ENCODE measurements at regions not wholly inside any gene's neighbourhood (a gene's known extent, or its start where the extent isn't known, plus 50 kb on each side); places are given as distances from the start of the nearest gene placed in this dataset.

- no peaks in the 10 kb centered on the region for H3K4me1 ChIP-seq (ENCODE audit: control insufficient read depth, insufficient read depth, low read length)
Observed at GRCh38 chr11:130571947-130572584, 123.6 kb downstream of the ADAMTS15 start.

DNA sequence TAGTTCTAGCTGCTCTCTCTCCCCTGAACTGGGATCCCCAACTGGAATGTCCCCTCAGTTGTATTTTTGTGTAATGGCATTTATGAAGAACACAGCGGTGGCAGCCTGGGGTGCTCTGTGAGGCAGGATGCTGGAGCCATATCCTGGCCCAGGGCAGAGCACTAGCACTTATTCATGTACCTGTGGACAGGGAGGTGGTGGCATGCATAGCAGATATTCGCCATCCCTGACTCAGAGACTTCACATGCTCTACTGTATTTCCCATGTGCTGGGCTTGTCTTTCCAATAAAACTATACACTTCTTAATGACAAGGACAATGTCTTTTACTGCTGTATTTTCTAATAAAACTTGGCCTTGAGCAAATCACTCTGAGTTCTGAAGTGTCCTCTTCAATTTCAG, 125.3 kb downstream of the ADAMTS15 start:
- no peak overlapping the region for H3K4me3 ChIP-seq (ENCODE audit: low read depth, low read length)
- H3K27ac ChIP-seq (ENCODE audit: low read depth, low read length) = no peak overlapping the region
- H3K9me3 ChIP-seq (ENCODE audit: control insufficient read depth, insufficient read depth, low read depth, low read length) = peaks cover 3% of the 10 kb centered on the region; the same call in 1 of the 2 replicates
- no peak overlapping the region for H3K9ac ChIP-seq (ENCODE audit: low read length)
- no peaks in the 10 kb centered on the region for H3K36me3 ChIP-seq (ENCODE audit: control insufficient read depth, insufficient read depth, low read length)
- H3K4me1 ChIP-seq (ENCODE audit: control insufficient read depth, insufficient read depth, low read length) = no peaks in the 10 kb centered on the region
- no peaks in the 10 kb centered on the region for H3K27me3 ChIP-seq (ENCODE audit: control insufficient read depth, insufficient read depth, low read length)

More at GRCh38 chr11:130571947-130572584, 123.6 kb downstream of the ADAMTS15 start:
- Histone ChIP-seq H3K27ac (ENCODE audit: low read depth, low read length) (no peak overlapping the region), H3K27me3 (ENCODE audit: control insufficient read depth, insufficient read depth, low read length) (no peaks in the 10 kb centered on the region), H3K36me3 (ENCODE audit: control insufficient read depth, insufficient read depth, low read length) (no peaks in the 10 kb centered on the region), H3K9ac (ENCODE audit: low read length) (no peak overlapping the region), H3K4me3 (ENCODE audit: low read depth, low read length) (no peak overlapping the region), H3K9me3 (ENCODE audit: control insufficient read depth, insufficient read depth, low read depth, low read length) (no peaks in the 10 kb centered on the region)

DNA sequence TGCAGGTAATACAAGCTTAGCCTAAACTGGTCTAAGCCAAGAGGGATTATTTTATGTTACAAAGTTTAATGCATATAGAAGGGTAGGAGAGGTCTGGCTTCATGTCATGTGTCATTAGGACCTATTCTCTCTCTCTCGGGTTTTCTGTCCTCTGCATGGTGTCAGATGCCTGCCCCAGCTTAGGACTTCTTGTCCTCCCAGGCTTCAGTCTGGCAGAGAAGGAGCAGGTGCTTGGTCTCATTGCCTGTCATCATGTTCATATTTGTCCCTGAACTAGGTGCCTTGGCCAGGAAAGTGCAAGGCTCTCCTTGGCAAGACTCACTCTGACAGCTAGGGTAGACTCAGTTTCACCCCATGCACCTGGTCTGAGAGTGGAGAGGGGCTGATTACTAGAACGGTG, 126.3 kb downstream of the ADAMTS15 start:
- no peaks in the 10 kb centered on the region for H3K27me3 ChIP-seq (ENCODE audit: control insufficient read depth, insufficient read depth, low read length)
- peaks cover 2% of the 10 kb centered on the region; the same call in 1 of the 2 replicates for H3K4me1 ChIP-seq (ENCODE audit: control insufficient read depth, insufficient read depth, low read length)
- no peak overlapping the region for H3K4me3 ChIP-seq (ENCODE audit: low read depth, low read length)
- no peak overlapping the region for H3K9ac ChIP-seq (ENCODE audit: low read length)
- H3K36me3 ChIP-seq (ENCODE audit: control insufficient read depth, insufficient read depth, low read length) = no peaks in the 10 kb centered on the region
- H3K27ac ChIP-seq (ENCODE audit: low read depth, low read length) = no peak overlapping the region
- H3K9me3 ChIP-seq (ENCODE audit: control insufficient read depth, insufficient read depth, low read depth, low read length) = peaks cover 12% of the 10 kb centered on the region

GRCh38 chr11:130576146-130576545, 127.7 kb downstream of the ADAMTS15 start:
- Histone ChIP-seq H3K4me3 (ENCODE audit: low read depth, low read length) (no peak overlapping the region), H3K4me1 (ENCODE audit: control insufficient read depth, insufficient read depth, low read length) (peaks cover 16% of the 10 kb centered on the region), H3K27ac (ENCODE audit: low read depth, low read length) (no peak overlapping the region), H3K9ac (ENCODE audit: low read length) (no peak overlapping the region), H3K36me3 (ENCODE audit: control insufficient read depth, insufficient read depth, low read length) (no peaks in the 10 kb centered on the region), H3K9me3 (ENCODE audit: control insufficient read depth, insufficient read depth, low read depth, low read length) (peaks cover 12% of the 10 kb centered on the region), H3K27me3 (ENCODE audit: control insufficient read depth, insufficient read depth, low read length) (no peaks in the 10 kb centered on the region)

- Histone ChIP-seq H3K9me3 (ENCODE audit: control insufficient read depth, insufficient read depth, low read depth, low read length) (peaks cover 12% of the 10 kb centered on the region), H3K36me3 (ENCODE audit: control insufficient read depth, insufficient read depth, low read length) (no peaks in the 10 kb centered on the region), H3K27me3 (ENCODE audit: control insufficient read depth, insufficient read depth, low read length) (no peaks in the 10 kb centered on the region), H3K4me1 (ENCODE audit: control insufficient read depth, insufficient read depth, low read length) (peaks cover 27% of the 10 kb centered on the region), H3K9ac (ENCODE audit: low read length) (no peak overlapping the region), H3K4me3 (ENCODE audit: low read depth, low read length) (no peak overlapping the region), H3K27ac (ENCODE audit: low read depth, low read length) (no peak overlapping the region)
Observed at GRCh38 chr11:130578738-130579368, 130.4 kb downstream of the ADAMTS15 start.

- H3K27ac ChIP-seq (ENCODE audit: low read depth, low read length) = peak overlapping the region; percentile 88; the same call in 1 of the 2 replicates
Observed at GRCh38 chr11:130580372-130580771, 131.9 kb downstream of the ADAMTS15 start.

GRCh38 chr11:130580891-130581492, 132.5 kb downstream of the ADAMTS15 start:
- Histone ChIP-seq H3K9ac (ENCODE audit: low read length) (peak overlapping the region; percentile 60), H3K4me1 (ENCODE audit: control insufficient read depth, insufficient read depth, low read length) (peaks cover 42% of the 10 kb centered on the region), H3K27ac (ENCODE audit: low read depth, low read length) (peak overlapping the region; percentile 84; the same call in 1 of the 2 replicates), H3K36me3 (ENCODE audit: control insufficient read depth, insufficient read depth, low read length) (no peaks in the 10 kb centered on the region), H3K4me3 (ENCODE audit: low read depth, low read length) (no peak overlapping the region), H3K27me3 (ENCODE audit: control insufficient read depth, insufficient read depth, low read length) (no peaks in the 10 kb centered on the region), H3K9me3 (ENCODE audit: control insufficient read depth, insufficient read depth, low read depth, low read length) (peaks cover 12% of the 10 kb centered on the region)

More at GRCh38 chr11:130580372-130580771, 131.9 kb downstream of the ADAMTS15 start:
- H3K36me3 ChIP-seq (ENCODE audit: control insufficient read depth, insufficient read depth, low read length) = no peaks in the 10 kb centered on the region
- no peaks in the 10 kb centered on the region for H3K27me3 ChIP-seq (ENCODE audit: control insufficient read depth, insufficient read depth, low read length)
- H3K9ac ChIP-seq (ENCODE audit: low read length) = peak overlapping the region; percentile 46
- H3K9me3 ChIP-seq (ENCODE audit: control insufficient read depth, insufficient read depth, low read depth, low read length) = peaks cover 12% of the 10 kb centered on the region
- H3K4me3 ChIP-seq (ENCODE audit: low read depth, low read length) = no peak overlapping the region
- H3K4me1 ChIP-seq (ENCODE audit: control insufficient read depth, insufficient read depth, low read length) = peaks cover 41% of the 10 kb centered on the region

DNA sequence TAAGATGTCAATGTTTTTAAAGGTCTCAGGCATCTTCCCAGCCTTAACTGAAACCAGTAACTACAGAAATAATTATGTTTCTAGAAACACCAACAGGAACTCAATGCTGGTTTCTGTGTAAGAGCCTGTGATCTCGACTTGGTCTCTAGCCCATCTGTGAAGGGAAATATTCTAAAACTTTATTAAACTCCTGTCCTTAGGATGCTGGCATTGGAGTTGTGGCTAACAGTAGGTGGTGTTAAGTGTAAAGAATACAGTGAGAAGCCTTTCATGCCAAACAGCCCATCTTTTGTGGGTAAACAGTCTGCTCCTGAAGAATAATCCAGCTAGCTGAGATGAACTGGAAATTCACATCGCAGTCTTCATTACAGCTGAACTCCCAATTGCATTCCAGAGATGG, 133.2 kb downstream of the ADAMTS15 start:
- peaks cover 12% of the 10 kb centered on the region for H3K9me3 ChIP-seq (ENCODE audit: control insufficient read depth, insufficient read depth, low read depth, low read length)
- no peaks in the 10 kb centered on the region for H3K36me3 ChIP-seq (ENCODE audit: control insufficient read depth, insufficient read depth, low read length)
- peaks cover 42% of the 10 kb centered on the region for H3K4me1 ChIP-seq (ENCODE audit: control insufficient read depth, insufficient read depth, low read length)
- H3K9ac ChIP-seq (ENCODE audit: low read length) = no peak overlapping the region
- H3K27ac ChIP-seq (ENCODE audit: low read depth, low read length) = peak overlapping the region; percentile 84; the same call in 1 of the 2 replicates
- no peaks in the 10 kb centered on the region for H3K27me3 ChIP-seq (ENCODE audit: control insufficient read depth, insufficient read depth, low read length)
- H3K4me3 ChIP-seq (ENCODE audit: low read depth, low read length) = no peak overlapping the region

GRCh38 chr11:130582176-130582575, 133.7 kb downstream of the ADAMTS15 start:
- no peaks in the 10 kb centered on the region for H3K27me3 ChIP-seq (ENCODE audit: control insufficient read depth, insufficient read depth, low read length)
- no peaks in the 10 kb centered on the region for H3K36me3 ChIP-seq (ENCODE audit: control insufficient read depth, insufficient read depth, low read length)
- peaks cover 15% of the 10 kb centered on the region for H3K9me3 ChIP-seq (ENCODE audit: control insufficient read depth, insufficient read depth, low read depth, low read length)
- peaks cover 42% of the 10 kb centered on the region for H3K4me1 ChIP-seq (ENCODE audit: control insufficient read depth, insufficient read depth, low read length)
- no peak overlapping the region for H3K4me3 ChIP-seq (ENCODE audit: low read depth, low read length)
- peak overlapping the region; percentile 84; the same call in 1 of the 2 replicates for H3K27ac ChIP-seq (ENCODE audit: low read depth, low read length)
- H3K9ac ChIP-seq (ENCODE audit: low read length) = no peak overlapping the region

GRCh38 chr11:130582981-130583380, 134.5 kb downstream of the ADAMTS15 start:
- H3K36me3 ChIP-seq (ENCODE audit: control insufficient read depth, insufficient read depth, low read length) = no peaks in the 10 kb centered on the region
- no peaks in the 10 kb centered on the region for H3K27me3 ChIP-seq (ENCODE audit: control insufficient read depth, insufficient read depth, low read length)
- no peak overlapping the region for H3K27ac ChIP-seq (ENCODE audit: low read depth, low read length)
- peaks cover 42% of the 10 kb centered on the region for H3K4me1 ChIP-seq (ENCODE audit: control insufficient read depth, insufficient read depth, low read length)
- no peak overlapping the region for H3K4me3 ChIP-seq (ENCODE audit: low read depth, low read length)
- no peak overlapping the region for H3K9ac ChIP-seq (ENCODE audit: low read length)
- H3K9me3 ChIP-seq (ENCODE audit: control insufficient read depth, insufficient read depth, low read depth, low read length) = peaks cover 17% of the 10 kb centered on the region

GRCh38 chr11:130583801-130584211, 135.4 kb downstream of the ADAMTS15 start:
- Histone ChIP-seq H3K27ac (ENCODE audit: low read depth, low read length) (no peak overlapping the region), H3K9ac (ENCODE audit: low read length) (no peak overlapping the region)

More at GRCh38 chr11:130583801-130584211, 135.4 kb downstream of the ADAMTS15 start:
- Histone ChIP-seq H3K4me1 (ENCODE audit: control insufficient read depth, insufficient read depth, low read length) (peaks cover 42% of the 10 kb centered on the region), H3K4me3 (ENCODE audit: low read depth, low read length) (no peak overlapping the region), H3K9me3 (ENCODE audit: control insufficient read depth, insufficient read depth, low read depth, low read length) (peaks cover 14% of the 10 kb centered on the region), H3K36me3 (ENCODE audit: control insufficient read depth, insufficient read depth, low read length) (no peaks in the 10 kb centered on the region), H3K27me3 (ENCODE audit: control insufficient read depth, insufficient read depth, low read length) (no peaks in the 10 kb centered on the region)

Data from HUES6 (cell line).